Renal cortex interstitium (tissue), 11 donors: ENCODE measurements at regions not wholly inside any gene's neighbourhood (a gene's known extent, or its start where the extent isn't known, plus 50 kb on each side); places are given as distances from the start of the nearest gene placed in this dataset.
"Not testable (repeated sequence)": the region's sequence is repeated elsewhere in the genome, so short reads cannot be mapped to it uniquely, and the experiment has no call there.

Experiments
- DNase-seq, 11 donors: peaks; one replicate each; pipeline ENCODE4 v3.0.0-alpha.2; 2013; ENCODE audit warnings: low read depth in 9 of 11, low spot score in 4 of 11; ENCODE audit errors: extremely low read depth in 1 of 11

DNA sequence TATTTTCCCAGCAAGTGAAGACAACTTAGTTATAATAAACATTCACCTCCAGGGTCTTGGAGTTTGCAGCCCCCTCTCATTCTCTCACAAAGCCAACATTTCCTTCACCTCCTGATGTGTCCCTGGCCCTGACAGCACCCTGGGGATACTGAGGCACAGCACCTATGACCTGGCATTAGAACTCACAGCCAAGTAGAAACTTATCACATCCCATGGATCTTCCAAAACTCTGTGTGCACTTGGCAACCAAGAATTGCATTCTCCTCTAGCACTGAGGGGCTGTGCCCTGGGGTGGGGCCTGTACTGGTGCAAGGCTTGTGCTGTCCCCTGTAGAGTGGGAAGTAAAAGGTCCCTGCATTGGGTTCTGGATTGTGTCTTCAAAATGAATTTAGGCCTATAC, 116.7 kb upstream of the IGLL5 start:
- no peak for DNase-seq

DNA sequence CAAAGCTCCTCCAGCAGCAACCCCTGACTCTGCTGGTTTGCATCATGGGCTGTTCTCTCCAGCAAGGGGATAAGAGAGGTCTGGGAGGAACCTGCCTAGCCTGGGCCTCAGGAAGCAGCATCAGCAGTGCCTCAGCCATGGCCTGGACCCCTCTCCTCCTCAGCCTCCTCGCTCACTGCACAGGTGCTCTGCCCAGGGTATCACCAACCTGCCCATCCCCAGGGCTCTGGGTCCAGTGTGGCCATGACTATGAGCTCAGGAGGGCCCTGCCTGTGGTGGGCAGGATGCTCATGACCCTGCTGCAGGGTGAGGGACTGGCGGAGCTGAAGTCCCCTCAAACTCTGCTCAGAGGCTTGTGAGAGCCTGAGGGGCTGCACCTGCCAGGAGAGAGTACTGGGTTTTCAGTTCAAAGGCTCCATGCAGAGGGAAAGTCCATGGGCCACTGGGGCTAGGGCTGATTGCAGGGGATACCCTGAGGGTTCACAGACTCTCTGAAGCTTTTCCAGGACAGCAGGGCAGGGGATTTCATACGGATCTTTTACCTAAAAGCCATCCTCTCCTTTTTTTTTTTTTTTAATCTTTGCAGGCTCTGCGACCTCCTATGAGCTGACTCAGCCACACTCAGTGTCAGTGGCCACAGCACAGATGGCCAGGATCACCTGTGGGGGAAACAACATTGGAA, 115.8 kb upstream of the IGLL5 start:
- no peak for DNase-seq

DNA sequence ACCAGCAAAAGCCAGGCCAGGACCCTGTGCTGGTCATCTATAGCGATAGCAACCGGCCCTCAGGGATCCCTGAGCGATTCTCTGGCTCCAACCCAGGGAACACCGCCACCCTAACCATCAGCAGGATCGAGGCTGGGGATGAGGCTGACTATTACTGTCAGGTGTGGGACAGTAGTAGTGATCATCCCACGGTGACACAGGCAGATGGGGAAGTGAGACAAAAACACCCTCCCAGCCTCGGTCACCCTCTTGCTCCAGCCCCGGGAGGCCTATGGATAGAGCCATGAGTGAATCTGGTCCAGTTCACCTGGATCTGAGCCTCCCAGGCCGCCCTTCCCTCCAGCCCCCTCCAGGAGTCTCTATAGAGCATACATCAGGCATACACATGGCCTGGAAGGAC, 115.2 kb upstream of the IGLL5 start:
- DNase-seq: no peak

DNA sequence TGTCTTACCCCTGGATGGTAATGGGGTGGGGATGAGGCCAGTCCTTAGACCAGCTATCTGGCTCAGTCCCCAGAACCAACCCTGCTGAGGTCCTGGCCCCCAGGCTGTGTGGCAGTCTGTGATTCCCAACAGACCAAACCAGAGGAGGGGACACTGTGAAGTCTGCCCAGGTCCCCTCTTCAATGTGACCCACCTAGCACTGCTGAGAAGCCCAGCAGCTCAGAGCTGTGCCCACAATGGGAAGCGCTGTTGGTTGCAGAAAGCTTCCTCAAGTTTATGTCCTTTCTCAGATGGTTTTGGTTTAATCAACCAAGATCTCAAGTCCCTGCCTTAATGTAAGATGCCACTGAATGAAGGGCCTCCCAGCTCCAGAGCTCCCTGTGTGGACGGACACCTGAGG, 114.7 kb upstream of the IGLL5 start:
- no peak for DNase-seq

DNA sequence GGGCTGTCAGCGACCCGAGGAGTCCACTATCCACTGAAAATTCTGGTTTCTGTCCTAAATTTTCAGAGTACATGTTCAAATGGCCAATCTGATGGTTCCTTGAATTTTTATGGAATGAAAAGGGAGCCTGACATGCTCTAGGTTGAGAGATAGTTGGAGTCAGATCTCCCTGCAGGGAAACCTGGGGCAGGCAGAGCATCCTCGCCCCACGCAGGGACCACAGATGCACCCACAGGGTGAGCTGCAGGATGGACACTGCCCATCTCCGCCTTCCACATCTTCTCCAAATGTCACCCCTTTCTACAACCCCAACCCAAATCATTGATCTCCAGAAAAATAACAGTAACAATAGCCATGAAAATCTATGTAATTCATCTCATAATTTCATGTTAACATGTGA, 114.2 kb upstream of the IGLL5 start:
- no peak for DNase-seq

DNA sequence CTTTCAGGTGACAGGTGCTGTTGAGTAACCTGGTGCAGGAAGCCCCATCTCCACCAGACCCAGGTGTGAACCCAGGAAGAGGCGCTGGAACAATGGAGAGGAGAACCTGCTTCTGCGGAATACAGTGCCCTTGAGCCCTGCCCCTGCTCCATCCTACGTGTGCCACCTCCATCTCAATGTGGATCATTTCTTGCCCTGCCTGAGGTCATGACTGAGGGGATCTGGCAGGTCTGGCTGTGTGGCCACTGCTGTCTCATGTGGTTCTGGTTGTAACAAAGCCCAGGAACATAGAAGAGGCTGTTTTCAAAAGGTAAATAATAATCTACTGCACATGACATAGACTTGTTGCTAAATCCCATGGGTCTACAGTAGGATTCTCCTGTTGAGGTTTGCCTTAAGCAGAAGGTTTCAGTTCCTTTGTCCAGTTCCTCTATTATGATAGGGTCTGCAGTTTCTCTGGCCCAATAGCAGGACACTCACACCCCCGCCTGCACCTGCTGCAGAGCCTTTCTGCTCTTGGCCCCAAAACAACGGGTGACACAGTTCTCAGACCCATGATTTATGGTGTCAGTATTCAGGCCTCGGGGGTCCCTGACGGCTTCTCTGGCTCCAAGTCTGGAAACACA, 113.5 kb upstream of the IGLL5 start:
- DNase-seq: no peak

DNA sequence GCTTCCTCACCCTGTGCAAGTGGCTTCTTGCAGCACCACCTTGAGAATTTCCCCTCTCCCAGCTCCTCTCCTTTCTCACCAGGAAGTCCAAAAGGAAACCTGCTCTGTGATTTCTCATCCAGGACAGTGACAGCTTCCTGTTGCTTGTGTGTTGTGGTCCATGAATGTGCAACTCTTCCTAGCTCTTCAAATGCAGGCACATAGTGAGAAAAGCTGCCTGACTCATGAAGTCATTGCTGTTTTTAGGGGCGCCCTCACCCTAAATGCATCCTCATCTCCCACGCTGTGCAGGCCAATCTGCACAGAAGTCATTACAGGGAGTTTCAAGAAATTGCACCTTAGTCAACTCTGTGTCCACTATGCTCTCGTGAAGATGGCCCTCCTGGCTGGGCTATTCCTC, 112.9 kb upstream of the IGLL5 start:
- not testable (repeated sequence) for DNase-seq

DNA sequence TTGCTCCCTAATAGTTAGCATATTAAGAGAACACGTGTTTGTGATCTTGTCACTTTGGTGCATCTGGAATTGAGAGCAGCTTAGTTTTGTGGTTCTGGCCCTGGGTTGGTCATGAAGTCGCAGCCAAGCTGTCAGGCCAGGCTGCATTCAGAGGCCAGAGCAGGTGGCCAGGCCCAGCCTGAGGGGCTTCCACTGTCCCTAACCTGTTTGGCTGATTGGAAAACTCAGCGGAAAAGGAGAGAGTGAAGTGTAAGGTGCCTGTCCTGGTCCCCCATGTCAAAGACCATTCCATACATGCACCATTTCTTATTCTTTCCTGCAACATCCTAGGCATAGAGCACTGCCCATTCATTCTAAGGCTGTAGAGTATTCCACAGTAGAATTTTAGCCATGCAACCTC, 111.5 kb upstream of the IGLL5 start:
- no peak for DNase-seq

DNA sequence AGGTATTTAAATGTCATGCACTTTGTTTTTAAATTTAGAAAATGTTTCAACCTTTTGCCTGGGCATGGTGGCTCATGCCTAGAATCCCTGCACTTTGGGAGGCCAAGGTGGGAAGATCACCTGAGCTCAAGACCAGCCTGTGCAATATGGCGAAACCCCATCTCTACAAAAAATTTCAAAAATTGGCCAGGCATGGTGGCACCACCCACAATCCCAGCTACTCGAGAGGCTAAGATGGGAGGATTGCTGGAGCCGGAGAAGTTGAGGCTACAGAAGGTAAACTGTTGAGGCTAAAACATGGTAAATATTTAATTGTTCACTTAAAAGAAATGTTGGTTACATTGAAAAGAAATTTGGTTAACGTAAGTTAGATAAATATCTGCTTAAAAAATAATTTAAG, 108.4 kb upstream of the IGLL5 start:
- no peak for DNase-seq

DNA sequence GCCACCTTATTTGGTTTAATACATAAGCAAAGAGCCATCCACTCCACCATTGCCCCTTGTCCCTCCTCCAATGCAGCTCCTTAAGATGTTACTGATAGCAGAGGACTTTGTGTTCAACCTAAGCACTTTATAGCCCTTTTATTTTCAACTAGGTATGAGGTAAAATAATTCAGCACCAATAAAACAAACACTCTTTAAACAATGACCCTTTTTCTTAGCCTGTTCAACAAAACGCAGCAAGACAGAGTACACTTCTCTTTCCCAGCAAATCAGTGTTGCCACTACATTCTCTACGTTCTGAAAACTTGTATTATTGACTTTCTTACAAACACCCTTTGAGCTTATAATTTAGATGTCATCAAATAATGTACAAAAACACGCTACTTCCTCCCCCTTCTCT, 104.0 kb upstream of the IGLL5 start:
- DNase-seq: no peak

DNA sequence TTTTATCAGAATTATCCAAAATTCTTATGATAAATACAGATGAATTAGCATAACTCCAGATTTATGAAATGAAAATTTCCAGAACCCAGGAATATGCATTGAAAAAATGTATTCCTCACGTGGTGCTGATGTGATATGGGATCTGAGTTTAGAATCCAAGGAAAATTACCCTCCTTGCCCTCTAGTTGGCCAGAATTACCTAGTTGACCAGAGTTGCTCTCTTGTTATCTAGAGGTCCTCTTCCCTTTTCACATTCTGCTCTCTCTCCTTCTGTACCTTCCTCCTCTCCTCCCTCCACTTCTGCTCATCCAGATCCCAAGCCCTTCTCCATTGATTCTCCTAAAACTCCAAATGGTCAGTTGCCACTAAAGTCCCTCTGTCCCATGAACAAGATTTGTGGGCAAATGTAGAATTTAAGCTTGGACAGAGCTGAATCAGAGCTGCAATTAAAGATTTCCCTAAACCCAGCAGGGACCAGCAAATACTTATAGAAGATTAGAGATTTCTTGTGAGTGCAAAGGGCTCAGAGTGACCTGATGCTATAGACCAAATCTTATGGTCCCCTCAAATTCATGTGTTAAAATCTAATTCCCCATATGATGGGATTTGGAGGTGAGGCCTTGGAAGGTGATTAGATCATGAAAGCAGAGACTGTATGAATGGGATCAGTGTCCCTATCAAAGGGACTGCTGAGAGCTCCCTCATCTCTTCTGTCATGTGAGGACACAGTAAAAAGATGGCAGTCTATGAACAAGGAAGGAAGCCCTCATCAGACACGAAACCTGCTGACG, 103.2 kb upstream of the IGLL5 start:
- no peak for DNase-seq

DNA sequence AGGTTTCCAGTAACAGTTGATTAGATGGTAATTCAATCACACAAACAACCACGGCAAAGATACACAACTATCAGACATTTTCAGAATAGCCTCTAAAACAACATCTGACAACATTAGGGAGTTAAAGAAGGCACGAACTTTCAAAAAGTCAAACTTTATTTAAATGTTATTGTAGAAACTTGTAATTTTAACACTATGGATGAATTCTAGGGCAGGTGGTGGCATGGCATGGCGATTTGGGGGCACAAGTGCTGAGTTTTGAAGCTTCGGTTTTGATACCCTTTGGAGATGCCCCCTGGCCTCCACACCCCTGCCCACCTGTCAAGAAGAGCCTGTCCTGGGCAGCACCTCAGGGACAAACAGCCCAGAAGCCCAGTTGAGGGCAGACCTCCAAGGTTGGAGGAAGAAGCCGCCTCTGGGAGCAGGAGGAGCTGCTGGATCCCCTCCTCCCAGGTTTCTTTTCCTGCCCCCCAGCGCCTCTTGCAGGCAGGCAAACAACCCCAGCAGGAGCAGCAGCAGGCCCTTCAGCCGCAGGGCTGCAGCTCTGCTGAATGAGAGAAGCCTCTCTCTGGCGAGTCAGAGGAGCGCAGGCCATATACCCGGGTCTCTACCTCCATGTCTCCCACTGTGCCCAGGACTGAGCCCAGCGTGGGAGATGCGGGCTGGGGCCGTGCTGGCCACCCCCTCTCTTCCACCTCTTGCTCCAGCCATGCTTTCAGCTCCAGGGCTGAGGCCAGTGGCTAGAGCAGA, 102.1 kb upstream of the IGLL5 start:
- no peak for DNase-seq

DNA sequence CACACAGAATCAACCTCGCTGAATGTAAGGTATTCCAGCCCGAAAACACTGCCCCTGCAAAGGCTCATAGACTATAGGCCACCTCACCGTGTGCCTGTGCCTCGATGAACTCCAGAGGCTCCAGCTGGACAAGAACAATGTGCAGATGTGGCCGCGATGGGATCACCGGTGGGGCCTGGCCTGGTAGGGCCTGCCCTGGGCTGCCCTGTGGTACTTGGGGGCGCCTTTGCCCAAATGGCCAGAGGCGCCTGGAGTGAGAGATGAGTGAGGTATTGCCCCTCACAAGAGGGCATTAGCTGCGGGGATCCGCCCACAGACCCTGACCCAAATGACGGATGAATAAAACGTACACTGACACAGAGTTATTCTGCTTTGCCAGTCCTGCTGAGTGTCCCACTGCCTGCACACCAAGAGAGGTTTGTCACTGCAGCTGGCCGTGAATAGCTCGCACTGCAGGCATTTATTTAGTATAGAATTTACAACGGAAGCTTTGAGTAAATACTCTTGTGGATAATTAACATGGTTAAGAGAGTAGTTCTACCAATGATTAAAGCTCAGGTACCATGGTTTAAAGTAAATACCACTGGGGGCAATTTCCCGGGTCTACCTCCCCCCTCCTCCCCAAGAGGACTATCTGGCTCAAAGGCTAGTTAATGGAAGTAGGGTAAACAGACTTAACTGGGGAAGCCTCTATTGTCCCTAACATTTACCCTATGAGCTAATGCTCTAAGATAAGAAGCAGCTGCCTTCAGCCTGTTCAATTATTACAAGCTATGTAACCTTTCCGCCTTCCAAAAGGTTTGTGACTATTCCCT, 101.1 kb upstream of the IGLL5 start:
- DNase-seq: no peak

DNA sequence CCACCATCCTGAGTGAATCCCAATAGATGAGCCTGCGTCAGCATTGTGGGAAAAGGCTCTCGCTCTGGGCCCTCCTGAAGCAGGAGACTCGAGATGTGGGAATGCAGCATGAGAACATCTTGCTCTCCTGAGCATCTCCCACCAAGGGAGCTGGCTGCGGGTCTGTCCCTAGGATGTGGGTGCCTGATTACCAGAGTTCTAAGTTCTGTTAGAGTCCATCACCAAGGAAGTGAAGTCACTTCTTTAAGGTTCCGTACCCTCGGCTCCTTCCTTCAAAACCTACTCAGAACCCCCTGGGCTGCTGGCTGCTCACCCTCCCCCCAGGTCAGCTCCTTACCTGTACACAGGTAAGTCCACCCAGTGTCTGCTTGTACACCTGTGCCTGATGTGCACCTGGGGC, 100.5 kb upstream of the IGLL5 start:
- no peak for DNase-seq

DNA sequence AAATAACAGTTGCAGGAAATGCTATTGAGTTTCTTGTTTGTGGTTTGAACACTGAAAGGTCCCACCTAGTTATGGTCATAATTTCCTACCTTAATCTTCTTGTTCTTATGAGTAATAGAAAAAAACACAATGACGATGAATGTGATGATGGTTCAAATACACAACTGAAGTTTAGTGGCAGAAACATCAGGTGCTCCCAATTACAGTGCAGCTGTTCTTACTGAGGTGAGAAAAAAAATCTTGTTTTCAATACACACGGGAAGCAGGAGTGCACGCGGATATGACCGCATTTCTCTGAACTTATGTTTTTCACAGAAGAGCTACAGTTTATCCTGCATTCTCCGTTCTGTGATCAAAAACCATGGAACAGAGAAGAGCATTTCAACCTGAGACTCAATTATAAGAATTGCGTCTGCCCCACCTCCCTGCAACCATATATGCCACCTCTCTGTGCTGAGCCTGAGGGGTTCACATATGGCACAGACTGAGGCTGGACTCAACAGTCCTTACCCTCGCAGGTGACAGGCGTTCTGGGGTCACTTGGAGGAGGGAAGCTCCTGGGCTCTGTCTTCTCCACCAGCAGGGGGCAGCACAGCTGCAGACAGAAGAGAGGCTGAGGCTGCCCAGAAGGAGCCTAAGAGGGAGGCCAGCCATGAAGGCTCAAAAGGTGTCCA, 99.7 kb upstream of the IGLL5 start:
- peak in 6 of 11 donors; percentile 14 to 22 (median 18) for DNase-seq

DNA sequence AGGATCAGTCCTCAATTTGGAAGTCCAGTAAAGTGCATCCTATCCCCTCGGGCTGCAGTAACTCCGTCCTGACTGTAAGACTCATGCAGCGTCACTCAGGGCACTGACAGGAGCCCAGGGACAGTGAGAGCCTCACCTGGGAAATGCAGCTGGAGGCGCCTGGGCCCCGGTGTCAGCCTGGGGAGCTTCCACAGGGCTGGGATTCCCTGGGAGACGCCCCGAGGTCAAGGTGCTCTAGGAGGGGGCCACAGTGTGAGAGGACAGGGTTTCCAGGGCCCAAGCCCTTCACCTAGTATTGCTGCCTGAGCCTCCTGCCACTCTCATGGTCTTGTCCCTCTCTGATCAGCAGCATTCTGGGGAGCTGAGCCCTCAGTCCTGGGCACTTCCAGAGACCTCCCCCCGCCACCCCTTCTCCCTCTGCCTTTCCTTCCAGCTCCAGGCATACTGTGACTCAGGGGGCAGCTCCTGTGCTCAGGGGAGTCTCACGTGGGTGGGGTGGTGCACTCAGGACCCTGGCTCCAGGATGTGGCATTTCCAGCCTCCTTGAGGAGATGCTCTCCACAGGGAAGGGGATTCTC, 99.1 kb upstream of the IGLL5 start:
- DNase-seq: no peak

DNA sequence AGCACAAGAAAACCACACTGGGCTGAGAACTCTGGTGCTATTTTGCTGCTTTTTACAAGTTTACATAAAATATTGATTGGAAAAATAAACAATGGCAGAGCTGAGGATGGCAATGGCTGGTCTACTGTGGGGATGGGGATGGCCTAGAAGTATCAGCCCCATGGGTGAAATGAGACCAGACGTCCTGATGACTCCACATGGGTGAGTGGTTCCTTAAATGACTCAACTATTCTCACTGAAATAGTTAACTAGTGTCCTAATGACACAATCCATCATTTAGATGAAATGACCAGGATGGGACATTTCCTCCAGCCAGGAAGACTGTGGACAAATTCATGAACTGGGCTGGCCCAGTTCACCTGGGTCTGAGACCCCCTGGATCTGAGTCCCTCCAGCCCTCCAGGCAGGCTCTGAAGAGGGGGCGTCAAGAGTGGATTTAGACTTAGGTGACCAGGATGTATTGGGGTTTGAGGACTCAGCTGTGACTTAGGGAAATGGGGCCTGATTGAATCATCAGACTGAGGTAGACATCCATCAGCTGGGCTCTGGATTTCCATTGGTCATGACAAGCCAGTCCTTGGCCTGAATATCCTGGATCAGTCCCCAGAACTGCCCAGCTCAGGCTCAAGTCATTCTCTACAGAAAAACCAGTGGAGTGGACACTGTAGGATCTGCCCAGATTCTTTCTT, 98.2 kb upstream of the IGLL5 start:
- DNase-seq: no peak
